Small intestine (tissue), 7 donors: ENCODE measurements at regions not wholly inside any gene's neighbourhood (a gene's known extent, or its start where the extent isn't known, plus 50 kb on each side); places are given as distances from the start of the nearest gene placed in this dataset.

ENCODE experiments used
- DNase-seq, 2 donors: peaks; one replicate each; pipeline versions ENCODE4 v3.0.0 to v3.0.0-alpha.2; 2013
- FAIRE-seq: peaks from 2 replicates; lab custom pipeline; 2012; peaks lifted over from hg19 to GRCh38; lab: Jason Lieb, UNC
- H3K27ac ChIP-seq, 3 donors: one replicate each; pipeline ENCODE4 v1.5.1; 2013; ENCODE audit warnings: low read length in 2 of 3, mild to moderate bottlenecking in 2 of 3, control low read depth in 1 of 3, inconsistent platforms in 1 of 3, low read depth in 1 of 3, moderate library complexity in 1 of 3
- H3K27me3 ChIP-seq, 3 donors: one replicate each; pipeline ENCODE4 v1.6.1; 2013; ENCODE audit warnings: low read length in 3 of 3, inconsistent platforms in 1 of 3; ENCODE audit not compliant: control insufficient read depth in 3 of 3, insufficient read depth in 3 of 3
- H3K36me3 ChIP-seq, 3 donors: one replicate each; pipeline ENCODE4 v1.6.1; 2013; ENCODE audit warnings: low read length in 3 of 3, inconsistent platforms in 1 of 3, low read depth in 1 of 3, mild to moderate bottlenecking in 1 of 3, moderate library complexity in 1 of 3; ENCODE audit not compliant: control insufficient read depth in 3 of 3, insufficient read depth in 2 of 3
- H3K4me1 ChIP-seq, 3 donors: one replicate each; pipeline ENCODE4 v1.6.1; 2013; ENCODE audit warnings: low read length in 2 of 3, inconsistent platforms in 1 of 3, low read depth in 1 of 3, mild to moderate bottlenecking in 1 of 3, moderate library complexity in 1 of 3; ENCODE audit not compliant: control insufficient read depth in 3 of 3, insufficient read depth in 2 of 3
- H3K4me3 ChIP-seq, 3 donors: one replicate each; pipeline ENCODE4 v1.5.1; 2013; ENCODE audit warnings: low read length in 3 of 3, control low read depth in 1 of 3, inconsistent platforms in 1 of 3, low read depth in 1 of 3, mild to moderate bottlenecking in 1 of 3, moderate library complexity in 1 of 3
- H3K9me3 ChIP-seq, 2 donors: one replicate each; pipeline ENCODE4 v1.6.1; 2013; ENCODE audit warnings: low read depth in 1 of 2, low read length in 1 of 2; ENCODE audit not compliant: control insufficient read depth in 2 of 2, insufficient read depth in 1 of 2
- WGBS, 3 donors: extraction: QIAGEN DNeasy Blood & Tissue Kit; methylation state at CpG; one replicate each; pipeline ENCODE4 v1.1.7; 2013; 5-methylcytosine and 5-hydroxymethylcytosine counted together
- donor health status: healthy with polysubstance abuse.
- donor health status: control.
- donor health status: control.
- donor health status: Bipolar disorder and iron deficiency.
- donor health status: healthy.

DNA sequence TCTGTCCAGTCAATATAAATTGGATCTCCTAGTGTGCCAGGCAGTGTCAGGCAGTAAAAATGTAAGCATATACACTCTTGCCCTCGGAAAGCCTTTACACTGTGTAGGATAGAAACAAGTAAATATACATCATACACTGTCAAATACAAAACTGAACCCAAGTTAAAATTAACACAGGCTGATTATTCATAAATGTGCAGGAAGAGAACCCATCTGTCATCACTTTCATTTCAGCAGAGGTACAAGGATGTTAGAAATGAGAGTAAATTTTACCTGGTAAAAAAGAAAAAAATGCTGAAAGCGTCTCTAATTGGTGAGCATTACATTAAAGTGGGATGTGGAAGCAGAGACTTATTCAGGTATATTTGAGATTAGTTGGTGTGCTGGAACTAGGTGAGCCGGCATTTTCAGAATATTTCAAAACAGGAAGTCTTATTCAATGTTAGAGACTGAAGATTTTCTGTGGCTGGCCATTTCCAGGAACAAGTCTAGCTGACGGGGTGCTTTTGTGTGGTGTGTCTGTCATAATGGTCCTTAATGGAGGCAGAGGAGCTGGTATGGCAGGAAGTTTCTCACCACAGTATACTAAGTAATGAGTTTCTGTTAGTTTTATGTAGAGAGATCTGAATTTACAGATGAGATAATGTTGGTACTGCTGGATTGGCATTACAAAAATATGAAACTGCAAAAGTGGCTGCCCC lies 192.6 kb downstream of the CASP12 start:
- no peak for FAIRE-seq
- 43 to 71% (median 58%) methylated on average over 4 of the region's 4 CpGs for WGBS, 3 donors
- peak overlapping the region; percentile 14 to 90 (median 58) for H3K27ac ChIP-seq

DNA sequence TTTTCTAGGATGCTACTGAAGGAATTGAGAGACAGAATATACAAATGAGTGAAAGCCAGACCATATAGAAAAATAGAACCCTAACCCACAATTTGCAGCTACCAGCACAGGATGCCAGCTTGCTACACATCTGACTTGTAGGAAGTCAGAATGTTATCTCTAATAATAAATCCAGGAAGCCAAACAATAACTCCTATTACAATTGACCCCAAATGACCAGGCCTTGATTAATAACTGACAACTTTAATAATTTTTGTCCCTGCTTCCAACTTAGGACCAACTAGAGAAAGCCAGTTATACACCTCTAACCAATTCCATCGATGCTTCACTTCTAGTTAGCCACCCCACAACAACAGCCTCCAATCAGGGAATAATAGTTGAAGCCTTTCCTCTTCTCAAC lies 193.4 kb downstream of the CASP12 start:
- no peak for DNase-seq
- Histone ChIP-seq H3K36me3 (no peaks in the 10 kb centered on the region), H3K9me3 (no peaks in the 10 kb centered on the region), H3K4me1 (no peaks in the 10 kb centered on the region), H3K27me3 (no peaks in the 10 kb centered on the region), H3K27ac (peak overlapping the region in 2 of 3 donors; percentile 58 to 90), H3K4me3 (no peak overlapping the region)
- WGBS, 3 donors, result 50 to 84% (median 61%) methylated on average over 1 of the region's 1 CpG
- no peak for FAIRE-seq

More for the DNA sequence above, 192.6 kb downstream of the CASP12 start:
- H3K4me3 ChIP-seq, result no peak overlapping the region
- H3K9me3 ChIP-seq, result no peaks in the 10 kb centered on the region
- peak; percentile 8 to 73 for DNase-seq
- H3K27me3 ChIP-seq, result no peaks in the 10 kb centered on the region
- H3K4me1 ChIP-seq, result no peaks in the 10 kb centered on the region
- no peaks in the 10 kb centered on the region for H3K36me3 ChIP-seq

DNA sequence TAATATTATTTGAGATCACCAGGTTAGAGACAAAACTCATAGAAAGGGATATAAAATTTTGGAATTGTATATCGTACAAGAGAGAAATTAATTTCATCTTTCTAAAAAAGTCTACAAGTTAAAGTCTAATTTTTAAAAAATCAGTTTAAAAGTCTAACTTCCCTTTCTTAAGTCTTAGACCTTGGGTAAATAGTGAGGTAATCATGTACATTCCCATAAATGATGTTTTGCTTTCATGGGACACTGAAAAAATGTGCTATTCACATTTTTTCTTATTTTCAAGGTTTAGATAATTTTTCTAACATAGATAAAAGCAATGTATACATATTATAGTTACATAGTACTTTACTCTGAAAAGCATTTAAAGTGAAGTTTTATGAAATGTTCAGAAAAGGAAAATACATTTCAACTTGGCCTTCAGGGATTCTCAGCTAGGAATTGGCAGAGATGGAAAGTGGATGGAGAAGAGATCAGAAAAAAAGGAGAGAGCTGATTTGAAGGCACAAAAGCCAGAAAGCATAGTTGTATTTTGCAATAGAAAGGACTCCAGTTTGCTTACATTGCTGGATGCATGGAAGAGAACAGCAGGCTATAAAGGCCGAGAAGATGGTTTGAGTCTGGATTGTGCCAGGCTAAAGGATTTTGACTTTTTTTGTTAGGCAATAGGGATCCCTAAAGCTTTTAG lies 194.0 kb downstream of the CASP12 start:
- no peak overlapping the region for H3K4me3 ChIP-seq
- WGBS, 3 donors, result 92 to 98% (median 94%) methylated on average over 2 of the region's 2 CpGs
- H3K4me1 ChIP-seq, result no peaks in the 10 kb centered on the region
- H3K27me3 ChIP-seq, result no peaks in the 10 kb centered on the region
- no peak for DNase-seq
- no peaks in the 10 kb centered on the region for H3K9me3 ChIP-seq
- FAIRE-seq, result no peak
- H3K27ac ChIP-seq, result peak overlapping the region in 1 of 3 donors; percentile 90
- H3K36me3 ChIP-seq, result no peaks in the 10 kb centered on the region

DNA sequence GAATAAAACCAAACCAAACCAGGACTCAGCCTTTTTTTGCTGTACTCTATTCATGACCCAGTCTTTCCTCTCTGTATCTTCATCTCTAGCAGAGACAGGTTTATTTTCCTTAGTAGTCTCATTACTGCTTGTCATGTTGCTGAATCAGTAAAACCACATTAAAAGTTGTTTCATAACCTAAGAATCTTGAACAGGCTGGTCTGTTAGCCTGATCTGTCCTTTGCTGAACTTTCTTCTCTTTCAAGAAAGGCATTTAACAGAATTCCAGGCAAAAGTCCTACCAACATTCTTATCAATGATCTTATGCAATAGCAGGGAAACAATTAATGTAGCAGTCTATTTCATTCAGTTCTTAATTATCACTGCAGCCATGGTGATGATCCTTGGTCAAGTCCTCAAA lies 197.7 kb downstream of the CASP12 start:
- no peaks in the 10 kb centered on the region for H3K4me1 ChIP-seq
- H3K27me3 ChIP-seq, result no peaks in the 10 kb centered on the region
- H3K9me3 ChIP-seq, result no peaks in the 10 kb centered on the region
- H3K27ac ChIP-seq, result no peak overlapping the region
- H3K4me3 ChIP-seq, result no peak overlapping the region
- FAIRE-seq, result no peak
- H3K36me3 ChIP-seq, result no peaks in the 10 kb centered on the region
- DNase-seq, result peak; percentile 10 to 32

DNA sequence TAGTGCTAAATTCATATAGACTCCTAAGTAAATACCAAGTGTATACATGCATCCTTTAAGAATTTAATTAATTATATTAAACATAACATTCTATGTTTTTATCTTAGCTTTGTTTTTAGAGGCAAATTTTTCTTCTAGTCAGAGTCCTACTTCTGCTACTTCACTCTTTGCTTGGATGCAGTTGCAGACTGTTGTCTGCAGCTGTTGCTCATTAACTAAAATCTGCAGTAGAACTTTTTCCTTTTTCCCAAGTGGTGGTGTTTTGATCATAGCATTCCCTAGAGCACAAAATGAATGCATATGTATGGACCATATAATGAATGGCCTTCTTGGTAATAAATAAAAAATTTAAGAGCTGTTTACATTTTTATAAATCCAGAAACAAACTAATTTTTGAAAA lies 198.3 kb downstream of the CASP12 start:
- no peak for FAIRE-seq
- H3K27me3 ChIP-seq, result no peaks in the 10 kb centered on the region
- H3K27ac ChIP-seq, result no peak overlapping the region
- H3K9me3 ChIP-seq, result no peaks in the 10 kb centered on the region
- H3K4me3 ChIP-seq, result no peak overlapping the region
- no peak for DNase-seq
- H3K36me3 ChIP-seq, result no peaks in the 10 kb centered on the region
- H3K4me1 ChIP-seq, result no peaks in the 10 kb centered on the region

DNA sequence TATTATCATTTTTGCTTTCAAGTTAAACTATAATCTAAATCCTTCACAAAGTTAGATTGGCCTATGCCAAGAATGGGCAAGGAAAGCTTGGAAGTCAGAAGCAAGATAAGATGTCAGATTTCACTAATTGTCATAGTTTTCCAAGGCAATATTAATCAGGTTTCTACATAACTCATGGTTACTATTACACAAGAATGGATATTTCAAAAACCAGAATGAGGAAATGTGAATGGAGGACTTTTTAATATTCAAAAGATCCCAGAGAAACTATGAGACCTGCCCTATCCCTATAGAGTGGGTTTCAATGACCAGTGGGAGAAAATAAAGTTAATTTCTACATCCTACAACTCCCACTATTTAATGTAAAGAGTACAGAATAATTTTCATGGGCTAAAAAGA lies 203.2 kb downstream of the CASP12 start:
- Histone ChIP-seq H3K27ac (no peak overlapping the region), H3K9me3 (no peaks in the 10 kb centered on the region), H3K4me3 (no peak overlapping the region), H3K4me1 (no peaks in the 10 kb centered on the region), H3K27me3 (no peaks in the 10 kb centered on the region), H3K36me3 (no peaks in the 10 kb centered on the region)
- DNase-seq (no peak), FAIRE-seq (no peak)

DNA sequence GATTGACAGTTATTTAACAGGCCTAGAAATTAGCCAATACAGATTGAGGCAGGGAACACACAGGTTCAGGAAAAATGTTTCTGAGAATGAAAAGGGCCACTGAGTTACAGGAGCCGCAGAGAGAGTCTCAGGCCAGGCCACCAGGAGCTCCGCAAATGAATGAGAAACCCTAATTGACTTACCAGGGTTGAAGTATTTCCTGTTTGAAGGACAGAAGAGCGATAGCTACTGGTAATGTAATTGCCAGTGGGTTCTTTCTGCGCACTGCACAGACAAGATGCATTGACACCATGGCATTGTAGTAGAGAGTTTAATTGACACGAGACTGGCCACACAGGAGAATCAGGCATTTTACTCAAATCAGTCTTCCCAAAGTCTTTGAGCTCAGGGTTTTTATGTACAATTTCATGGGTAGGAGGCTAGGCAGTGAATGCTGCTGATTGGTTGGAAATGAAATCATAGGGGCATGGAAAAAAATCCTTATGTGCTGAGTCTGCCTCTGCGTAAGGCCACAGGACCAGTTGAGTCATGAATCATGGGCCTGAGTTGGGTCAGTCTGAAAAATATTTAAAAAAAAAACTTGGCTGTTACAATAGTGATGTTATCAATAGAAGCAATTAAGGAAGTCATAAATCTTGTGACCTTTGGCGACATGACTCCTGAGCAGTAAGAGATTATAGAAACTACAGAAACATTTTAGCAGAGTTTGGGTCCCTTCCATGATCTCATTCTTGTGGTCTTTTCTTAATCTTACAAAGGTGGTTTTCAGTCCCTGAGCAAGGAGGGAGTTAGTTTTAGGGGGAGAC lies 203.8 kb downstream of the CASP12 start:
- no peak for FAIRE-seq
- H3K4me3 ChIP-seq, result no peak overlapping the region
- peak; percentile 36 to 40 for DNase-seq
- no peaks in the 10 kb centered on the region for H3K36me3 ChIP-seq
- H3K27ac ChIP-seq, result no peak overlapping the region
- 74 to 84% (median 82%) methylated on average over 7 of the region's 7 CpGs for WGBS, 3 donors
- no peaks in the 10 kb centered on the region for H3K9me3 ChIP-seq
- no peaks in the 10 kb centered on the region for H3K27me3 ChIP-seq
- H3K4me1 ChIP-seq, result no peaks in the 10 kb centered on the region

DNA sequence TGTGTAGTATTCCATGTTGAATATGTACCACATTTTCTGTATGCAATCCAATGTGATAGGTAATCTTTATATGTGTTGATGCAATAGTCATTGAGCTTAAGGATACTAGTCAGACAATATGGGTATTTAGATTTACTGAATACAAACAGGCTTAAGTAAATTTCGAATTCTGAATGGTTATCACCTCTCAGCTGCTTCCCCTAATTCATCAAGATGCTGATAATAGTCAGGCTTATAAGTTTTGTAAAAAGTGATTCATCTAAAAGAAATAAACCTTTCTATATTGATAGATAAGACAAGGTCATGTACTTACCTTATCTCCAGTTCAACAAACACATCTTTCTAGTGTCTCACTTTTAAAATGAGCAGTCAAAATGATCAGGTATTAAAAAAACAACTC lies 205.5 kb downstream of the CASP12 start:
- no peak overlapping the region for H3K4me3 ChIP-seq
- DNase-seq (no peak), FAIRE-seq (no peak)
- no peaks in the 10 kb centered on the region for H3K36me3 ChIP-seq
- WGBS, 3 donors, result 31 to 54% (median 39%) methylated on average over 1 of the region's 1 CpG
- H3K27me3 ChIP-seq, result no peaks in the 10 kb centered on the region
- H3K9me3 ChIP-seq, result no peaks in the 10 kb centered on the region
- no peaks in the 10 kb centered on the region for H3K4me1 ChIP-seq
- H3K27ac ChIP-seq, result no peak overlapping the region
